ENCODE measurements at regions not wholly inside any gene's neighbourhood (a gene's known extent, or its start where the extent isn't known, plus 50 kb on each side); places are given as distances from the start of the nearest gene placed in this dataset.

GRCh38 chr2:4214444-4215205, 511.2 kb downstream of the DCDC2C start:
- CTCF ChIA-PET, result no interaction called here
- WGBS (ENCODE audit: missing lambda C conversion rate), result 21% methylated on average over 10 of the region's 10 CpGs
- no peak overlapping the region for H3K27ac ChIP-seq
- ATAC-seq (no peak), DNase-seq (ENCODE audit: low read depth in 1 of 2, low spot score in 1 of 2) (no peak), FAIRE-seq (no peak)
- POLR2A ChIA-PET, result no interaction called here
- no peaks in the 10 kb centered on the region; the same call in 2 of the 3 replicates for H3K9me3 ChIP-seq
- H3K4me1 ChIP-seq, result no peaks in the 10 kb centered on the region
- H3K4me3 ChIP-seq, result no peak overlapping the region
- no peak overlapping the region for H3K4me2 ChIP-seq
- TF ChIP-seq FOXS1 (CRISPR knock-in tag; IDR thresholded peaks at IDR 0.05), result no peak
- TF ChIP-seq MAFK (IDR thresholded peaks at IDR 0.05; ENCODE audit: partially characterized antibody), result no peak
- TF ChIP-seq NFE2L2 (conservative IDR thresholded peaks at IDR 0.05; ENCODE audit: low read length), result no peak

- no peak overlapping the region for H3K4me3 ChIP-seq
- CTCF ChIA-PET, result no interaction called here
- 7% methylated on average over 1 of the region's 1 CpG for WGBS (ENCODE audit: missing lambda C conversion rate)
- ATAC-seq (no peak), FAIRE-seq (no peak), DNase-seq (ENCODE audit: low read depth in 1 of 2, low spot score in 1 of 2) (no peak)
- no peaks in the 10 kb centered on the region for H3K4me1 ChIP-seq
- H3K27ac ChIP-seq, result no peak overlapping the region
- peak; percentile 66 for TF ChIP-seq MAFK (IDR thresholded peaks at IDR 0.05; ENCODE audit: partially characterized antibody)
- TF ChIP-seq JUN (IDR thresholded peaks at IDR 0.05), result no peak
- POLR2A ChIA-PET, result no interaction called here
- H3K4me2 ChIP-seq, result no peak overlapping the region
- peaks cover 3% of the 10 kb centered on the region; the same call in 1 of the 3 replicates for H3K9me3 ChIP-seq
Observed at GRCh38 chr2:4217737-4218136, 514.4 kb downstream of the DCDC2C start.

DNA sequence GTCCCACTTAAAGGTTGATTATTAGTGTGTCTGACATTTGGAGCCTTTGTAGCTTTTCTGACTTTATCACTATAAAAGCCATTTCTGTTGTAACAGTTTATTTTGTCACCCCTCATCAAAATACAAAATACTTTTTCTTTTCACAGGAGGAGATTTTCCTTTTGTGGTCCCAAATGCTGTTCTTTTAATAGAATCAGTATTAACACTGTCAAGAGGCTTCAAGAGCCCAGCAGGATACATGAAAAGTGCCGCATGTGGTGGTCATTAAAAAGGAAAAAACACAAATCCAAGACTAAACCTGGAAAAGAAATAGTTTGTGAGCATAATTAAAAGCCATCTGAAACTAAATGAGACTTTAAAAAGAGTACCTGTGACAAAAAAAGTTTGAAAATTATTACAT, 515.7 kb downstream of the DCDC2C start:
- CTCF ChIA-PET, result interaction anchor here (0.6 kb wide), 1 partner anchor 259 kb away, joined by 3 read pairs; no protein-coding TSS in a partner anchor
- ATAC-seq (no peak), DNase-seq (ENCODE audit: low read depth in 1 of 2, low spot score in 1 of 2) (no peak), FAIRE-seq (no peak)
- H3K27ac ChIP-seq, result no peak overlapping the region
- POLR2A ChIA-PET, result no interaction called here
- peaks cover 6% of the 10 kb centered on the region; the same call in 1 of the 3 replicates for H3K9me3 ChIP-seq
- H3K4me2 ChIP-seq, result no peak overlapping the region
- 6% methylated on average over 1 of the region's 1 CpG for WGBS (ENCODE audit: missing lambda C conversion rate)
- no peaks in the 10 kb centered on the region for H3K4me1 ChIP-seq
- H3K4me3 ChIP-seq, result no peak overlapping the region
- TF ChIP-seq CBX8 (IDR thresholded peaks at IDR 0.05) (no peak), HOXB5 (CRISPR knock-in tag; IDR thresholded peaks at IDR 0.05) (no peak), NFE2L2 (conservative IDR thresholded peaks at IDR 0.05; ENCODE audit: low read length) (no peak), BCL3 (IDR thresholded peaks at IDR 0.05) (no peak), ZFP36 (IDR thresholded peaks at IDR 0.05; ENCODE audit: borderline replicate concordance, partially characterized antibody) (no peak), FOSL2 (IDR thresholded peaks at IDR 0.05) (no peak), FOSL2 (CRISPR knock-in tag; IDR thresholded peaks at IDR 0.05) (no peak), MAFK (IDR thresholded peaks at IDR 0.05; ENCODE audit: partially characterized antibody) (no peak), CBX2 (IDR thresholded peaks at IDR 0.05; ENCODE audit: borderline replicate concordance, low read depth) (no peak), FOXS1 (CRISPR knock-in tag; IDR thresholded peaks at IDR 0.05) (no peak), BHLHE40 (IDR thresholded peaks at IDR 0.05; ENCODE audit: low read depth, low read length) (no peak), FOSB (CRISPR knock-in tag; IDR thresholded peaks at IDR 0.05) (no peak), POLR2A (IDR thresholded peaks at IDR 0.05; ENCODE audit: low read length) (no peak), SMC3 (IDR thresholded peaks at IDR 0.05) (no peak), HOXB13 (CRISPR knock-in tag; IDR thresholded peaks at IDR 0.05; ENCODE audit: low read depth) (no peak), EHF (CRISPR knock-in tag; IDR thresholded peaks at IDR 0.05) (no peak), MYC (IDR thresholded peaks at IDR 0.05; ENCODE audit: borderline replicate concordance, low read length) (no peak)
- TF ChIP-seq, protein P1, sequence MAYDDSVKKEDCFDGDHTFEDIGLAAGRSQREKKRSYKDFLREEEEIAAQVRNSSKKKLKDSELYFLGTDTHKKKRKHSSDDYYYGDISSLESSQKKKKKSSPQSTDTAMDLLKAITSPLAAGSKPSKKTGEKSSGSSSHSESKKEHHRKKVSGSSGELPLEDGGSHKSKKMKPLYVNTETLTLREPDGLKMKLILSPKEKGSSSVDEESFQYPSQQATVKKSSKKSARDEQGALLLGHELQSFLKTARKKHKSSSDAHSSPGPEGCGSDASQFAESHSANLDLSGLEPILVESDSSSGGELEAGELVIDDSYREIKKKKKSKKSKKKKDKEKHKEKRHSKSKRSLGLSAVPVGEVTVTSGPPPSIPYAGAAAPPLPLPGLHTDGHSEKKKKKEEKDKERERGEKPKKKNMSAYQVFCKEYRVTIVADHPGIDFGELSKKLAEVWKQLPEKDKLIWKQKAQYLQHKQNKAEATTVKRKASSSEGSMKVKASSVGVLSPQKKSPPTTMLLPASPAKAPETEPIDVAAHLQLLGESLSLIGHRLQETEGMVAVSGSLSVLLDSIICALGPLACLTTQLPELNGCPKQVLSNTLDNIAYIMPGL (CRISPR knock-in tag; IDR thresholded peaks at IDR 0.05; ENCODE audit: borderline replicate concordance), result no peak
